Tibial artery (tissue), 4 donors: ENCODE measurements at regions not wholly inside any gene's neighbourhood (a gene's known extent, or its start where the extent isn't known, plus 50 kb on each side); places are given as distances from the start of the nearest gene placed in this dataset.
A peak's percentile ranks its signal among the peaks of the same experiment; 100 is the strongest.

Experiments used
- DNase-seq, 2 donors: peaks; one replicate each; pipeline ENCODE4 v3.0.0-alpha.2; 2019
- H3K27ac ChIP-seq, 2 donors: fragments of 200-600 bp; sonication (generic) in 1 of 2; 1 replicate in 1 of 2; 2 replicates in 1 of 2; pipeline ENCODE4 v1.5.1; 2018 to 2019; ENCODE audit warnings: mild to moderate bottlenecking in 1 of 2
- H3K27me3 ChIP-seq, 2 donors: fragments of 200-600 bp; sonication (generic) in 1 of 2; one replicate each; pipeline versions ENCODE4 v1.5.1 to v1.6.0; 2016 to 2019
- H3K36me3 ChIP-seq, 3 donors: fragments of 200-600 bp; sonication (generic) in 2 of 3; one replicate each; pipeline ENCODE4 v1.5.1; 2016 to 2019; ENCODE audit warnings: mild to moderate bottlenecking in 2 of 3
- H3K4me1 ChIP-seq, 4 donors: fragments of 200-600 bp; sonication (generic) in 2 of 4; 1 replicate in 3 of 4; 2 replicates in 1 of 4; pipeline ENCODE4 v1.5.1; 2016 to 2019
- H3K4me3 ChIP-seq, 2 donors: fragments of 200-600 bp; sonication (generic) in 1 of 2; 1 replicate in 1 of 2; 2 replicates in 1 of 2; pipeline ENCODE4 v1.5.1; 2018 to 2019; ENCODE audit warnings: mild to moderate bottlenecking in 2 of 2
- H3K9me3 ChIP-seq, 3 donors: fragments of 200-600 bp; sonication (generic) in 1 of 3; one replicate each; pipeline ENCODE4 v1.5.1; 2016 to 2019
- intact Hi-C: fragments of 100-400 bp; cut with DNase I; formaldehyde crosslinking; loops from one replicate; pipeline ENCODE4 v1.15.0; 2023; ENCODE audit warnings: low total_unique reads
- TF ChIP-seq, protein P1 (sequence below), 2 experiments: fragments of 200-600 bp in 1 of 2; fragments of 450-650 bp in 1 of 2; IDR thresholded peaks; one replicate each; pipeline ENCODE4 v1.5.1; 2017 to 2019; ENCODE audit warnings: antibody characterized with exemption in 2 of 2, mild to moderate bottlenecking in 1 of 2, moderate library complexity in 1 of 2

DNA sequence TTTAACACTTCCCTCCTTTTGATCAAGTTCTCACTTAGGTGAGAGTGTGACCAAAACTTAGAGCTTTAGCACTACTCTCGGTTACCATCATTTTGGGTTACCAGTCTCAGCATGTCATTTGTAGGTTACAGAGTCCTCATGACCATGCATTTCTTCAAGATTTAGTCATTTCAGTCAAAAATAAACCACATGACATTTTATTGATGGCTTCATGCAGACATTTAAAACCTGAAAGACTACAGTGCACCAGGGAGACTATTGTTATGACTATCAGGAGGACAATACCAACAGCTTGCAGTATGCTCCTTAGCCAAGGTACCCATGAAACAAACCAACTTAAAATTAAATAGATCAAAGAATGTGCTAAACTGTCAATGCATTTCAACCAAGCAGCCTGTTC, 498.1 kb upstream of the FSTL5 start:
- no peaks in the 10 kb centered on the region for H3K27me3 ChIP-seq
- no peak overlapping the region for H3K4me3 ChIP-seq
- peaks cover 0 to 5% (median 0%) of the 10 kb centered on the region in 3 donors for H3K9me3 ChIP-seq
- TF ChIP-seq, protein P1, sequence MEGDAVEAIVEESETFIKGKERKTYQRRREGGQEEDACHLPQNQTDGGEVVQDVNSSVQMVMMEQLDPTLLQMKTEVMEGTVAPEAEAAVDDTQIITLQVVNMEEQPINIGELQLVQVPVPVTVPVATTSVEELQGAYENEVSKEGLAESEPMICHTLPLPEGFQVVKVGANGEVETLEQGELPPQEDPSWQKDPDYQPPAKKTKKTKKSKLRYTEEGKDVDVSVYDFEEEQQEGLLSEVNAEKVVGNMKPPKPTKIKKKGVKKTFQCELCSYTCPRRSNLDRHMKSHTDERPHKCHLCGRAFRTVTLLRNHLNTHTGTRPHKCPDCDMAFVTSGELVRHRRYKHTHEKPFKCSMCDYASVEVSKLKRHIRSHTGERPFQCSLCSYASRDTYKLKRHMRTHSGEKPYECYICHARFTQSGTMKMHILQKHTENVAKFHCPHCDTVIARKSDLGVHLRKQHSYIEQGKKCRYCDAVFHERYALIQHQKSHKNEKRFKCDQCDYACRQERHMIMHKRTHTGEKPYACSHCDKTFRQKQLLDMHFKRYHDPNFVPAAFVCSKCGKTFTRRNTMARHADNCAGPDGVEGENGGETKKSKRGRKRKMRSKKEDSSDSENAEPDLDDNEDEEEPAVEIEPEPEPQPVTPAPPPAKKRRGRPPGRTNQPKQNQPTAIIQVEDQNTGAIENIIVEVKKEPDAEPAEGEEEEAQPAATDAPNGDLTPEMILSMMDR (IDR thresholded peaks at IDR 0.05), result no peak
- no peaks in the 10 kb centered on the region for H3K36me3 ChIP-seq
- H3K4me1 ChIP-seq, result no peaks in the 10 kb centered on the region
- H3K27ac ChIP-seq, result no peak overlapping the region
- intact Hi-C loops, result no loop called here
- no peak for DNase-seq

DNA sequence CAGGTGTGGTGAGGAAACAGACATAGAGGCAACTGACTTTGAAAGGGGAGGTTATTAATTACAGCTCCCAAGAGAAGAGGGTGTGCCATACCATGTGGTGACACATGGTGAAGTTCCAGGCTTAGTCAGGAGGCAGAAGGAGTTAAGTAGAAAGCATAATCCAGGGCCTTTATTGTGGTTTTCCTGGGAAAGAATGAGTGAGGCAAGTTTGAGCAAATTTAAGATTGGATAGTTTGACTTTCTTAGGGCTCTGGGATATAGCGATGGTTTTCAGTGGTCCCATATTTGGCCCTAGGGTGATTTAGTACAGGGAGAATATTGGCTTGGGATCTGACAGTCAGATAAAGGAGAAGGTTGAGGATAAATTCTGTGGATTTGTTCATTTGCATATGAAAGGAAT, 495.9 kb upstream of the FSTL5 start:
- H3K9me3 ChIP-seq, result no peaks in the 10 kb centered on the region
- intact Hi-C loops, result no loop called here
- H3K4me3 ChIP-seq, result no peak overlapping the region
- H3K4me1 ChIP-seq, result no peaks in the 10 kb centered on the region
- no peaks in the 10 kb centered on the region for H3K36me3 ChIP-seq
- H3K27me3 ChIP-seq, result no peaks in the 10 kb centered on the region
- TF ChIP-seq, protein P1 (IDR thresholded peaks at IDR 0.05), result no peak
- no peak overlapping the region for H3K27ac ChIP-seq
- no peak for DNase-seq

DNA sequence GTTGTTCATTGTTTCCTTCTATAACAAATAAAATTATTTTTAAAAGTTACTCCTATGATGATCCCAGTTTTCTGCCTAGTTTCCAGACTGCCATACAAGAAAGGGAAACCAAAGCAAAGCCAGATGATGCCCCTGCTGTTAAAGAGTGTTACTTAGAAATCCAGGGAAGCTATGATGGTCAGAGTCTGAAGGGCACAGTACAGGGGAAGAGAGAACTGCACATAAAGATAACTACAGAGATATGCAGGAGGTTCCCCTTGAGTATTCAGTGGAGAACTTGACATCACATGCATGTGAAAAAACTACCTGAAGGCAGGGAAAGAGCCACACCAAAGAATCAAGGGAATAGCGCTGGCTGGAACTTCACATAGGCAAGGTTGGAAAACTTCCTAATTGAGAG, 494.2 kb upstream of the FSTL5 start:
- no peaks in the 10 kb centered on the region for H3K27me3 ChIP-seq

DNA sequence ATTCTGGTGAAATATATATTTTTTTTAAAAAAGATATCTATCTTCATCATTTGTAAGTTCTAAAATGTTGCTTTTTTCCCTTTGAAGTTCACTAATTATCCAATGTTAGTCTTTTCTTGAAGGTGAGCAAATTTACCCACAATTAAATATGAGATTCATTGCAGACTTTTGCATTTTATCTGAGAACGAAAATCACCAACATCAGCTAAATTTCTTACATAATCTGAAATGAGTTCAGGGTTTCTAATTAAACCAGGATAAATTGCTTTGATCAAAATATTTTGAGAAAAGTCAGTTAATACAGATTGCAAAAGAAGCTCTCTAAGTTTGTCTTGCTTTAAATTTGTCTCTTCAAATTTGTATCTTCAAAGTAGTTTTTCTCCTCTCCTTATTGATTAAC, 486.4 kb upstream of the FSTL5 start:
- Histone ChIP-seq H3K36me3 (no peaks in the 10 kb centered on the region), H3K9me3 (no peaks in the 10 kb centered on the region), H3K27me3 (no peaks in the 10 kb centered on the region), H3K27ac (no peak overlapping the region), H3K4me3 (no peak overlapping the region), H3K4me1 (peaks cover 0 to 8% (median 2%) of the 10 kb centered on the region in 4 donors)
- DNase-seq, result no peak
- intact Hi-C loops, result no loop called here
- TF ChIP-seq, protein P1 (IDR thresholded peaks at IDR 0.05), result no peak

More for the DNA sequence above, 494.2 kb upstream of the FSTL5 start:
- intact Hi-C loops, result no loop called here
- no peak overlapping the region for H3K4me3 ChIP-seq
- TF ChIP-seq, protein P1 (IDR thresholded peaks at IDR 0.05), result no peak
- no peaks in the 10 kb centered on the region for H3K36me3 ChIP-seq
- DNase-seq, result no peak
- H3K27ac ChIP-seq, result no peak overlapping the region
- H3K4me1 ChIP-seq, result no peaks in the 10 kb centered on the region
- H3K9me3 ChIP-seq, result no peaks in the 10 kb centered on the region

DNA sequence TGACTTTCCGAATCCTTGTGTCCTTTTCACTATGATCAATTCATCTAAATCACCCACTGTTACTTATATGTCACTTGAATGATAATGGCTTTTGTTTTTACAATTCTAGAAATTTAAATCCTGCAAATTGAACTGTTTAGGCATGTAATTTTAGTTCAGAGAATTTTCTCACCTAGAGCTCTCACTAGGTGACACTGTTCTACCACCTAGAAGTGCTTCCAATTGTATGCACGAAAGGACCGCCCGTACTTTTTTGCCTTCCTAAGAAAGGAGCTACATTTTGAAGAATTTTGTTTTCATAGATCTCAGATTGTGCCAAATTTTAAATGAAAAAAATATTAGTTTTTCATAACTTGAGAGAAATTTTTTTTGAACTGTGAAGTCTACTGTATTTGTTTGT, 481.6 kb upstream of the FSTL5 start:
- Histone ChIP-seq H3K36me3 (no peaks in the 10 kb centered on the region), H3K4me1 (peaks cover 0 to 8% (median 2%) of the 10 kb centered on the region in 4 donors), H3K27ac (no peak overlapping the region), H3K27me3 (no peaks in the 10 kb centered on the region), H3K9me3 (no peaks in the 10 kb centered on the region), H3K4me3 (no peak overlapping the region)
- intact Hi-C loops, result no loop called here
- DNase-seq, result no peak
- TF ChIP-seq, protein P1 (IDR thresholded peaks at IDR 0.05), result peak in 1 of 2 experiments; percentile 16

DNA sequence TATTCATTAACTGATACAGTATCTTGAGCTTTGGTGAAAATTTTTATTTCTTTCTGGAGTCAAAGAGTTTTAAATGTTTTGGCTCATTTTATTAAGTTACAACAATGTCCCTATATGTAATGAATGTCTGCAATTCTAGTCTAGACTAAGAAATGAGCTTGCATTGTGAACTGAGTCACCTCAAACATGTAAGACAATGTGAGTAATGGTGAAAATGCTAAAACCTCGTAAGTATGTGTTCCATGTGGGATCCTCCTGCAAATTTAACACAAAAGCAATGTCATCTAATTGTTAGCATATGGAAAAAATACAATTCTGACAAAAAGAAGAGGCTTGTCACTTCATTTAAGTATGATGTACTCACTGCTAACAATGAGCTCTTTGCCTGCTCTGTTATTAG, 480.5 kb upstream of the FSTL5 start:
- Histone ChIP-seq H3K27me3 (no peaks in the 10 kb centered on the region), H3K27ac (no peak overlapping the region), H3K4me1 (peaks cover 0 to 8% (median 2%) of the 10 kb centered on the region in 4 donors), H3K9me3 (no peaks in the 10 kb centered on the region), H3K36me3 (no peaks in the 10 kb centered on the region), H3K4me3 (no peak overlapping the region)
- TF ChIP-seq, protein P1 (IDR thresholded peaks at IDR 0.05), result no peak
- no peak for DNase-seq
- intact Hi-C loops, result no loop called here
